ENCODE measurements at regions not wholly inside any gene's neighbourhood (a gene's known extent, or its start where the extent isn't known, plus 50 kb on each side); places are given as distances from the start of the nearest gene placed in this dataset.
"Not testable (repeated sequence)": the region's sequence is repeated elsewhere in the genome, so short reads cannot be mapped to it uniquely, and the experiment has no call there.

GRCh38 chr3:82165266-82165665 is 403.8 kb upstream of the GBE1 start:
- DNase-seq (ENCODE audit: low read depth), result no peak

DNA sequence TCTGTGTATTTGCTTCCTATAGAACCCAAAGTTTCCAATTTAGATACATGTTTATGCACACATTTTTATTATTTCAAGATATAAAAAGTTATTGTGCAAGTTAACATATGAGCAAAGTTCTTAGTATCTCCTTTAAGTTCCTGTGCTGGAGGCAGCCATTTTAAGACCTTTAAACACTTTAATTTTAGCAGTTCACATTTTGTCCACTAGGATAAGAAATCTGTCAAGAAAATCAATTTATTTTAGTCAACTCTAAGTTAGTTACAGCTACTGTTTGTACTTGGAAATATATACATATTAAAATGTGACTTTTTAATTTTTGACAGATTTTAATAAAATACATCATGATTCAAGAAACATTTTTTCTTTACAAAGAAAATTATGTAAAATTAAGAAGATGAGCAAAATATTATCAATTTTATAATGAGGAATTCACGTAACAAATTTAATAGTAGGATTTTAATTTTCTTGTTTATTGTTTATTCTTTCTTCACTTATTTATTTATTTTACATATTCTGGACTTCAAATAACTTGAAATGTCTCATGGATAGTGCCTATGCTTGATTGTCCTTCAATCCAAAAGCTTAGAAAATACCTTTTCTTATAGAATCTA is 402.6 kb upstream of the GBE1 start:
- no peak for DNase-seq (ENCODE audit: low read depth)

GRCh38 chr3:82157952-82158351 is 396.5 kb upstream of the GBE1 start:
- no peak for DNase-seq (ENCODE audit: low read depth)

DNA sequence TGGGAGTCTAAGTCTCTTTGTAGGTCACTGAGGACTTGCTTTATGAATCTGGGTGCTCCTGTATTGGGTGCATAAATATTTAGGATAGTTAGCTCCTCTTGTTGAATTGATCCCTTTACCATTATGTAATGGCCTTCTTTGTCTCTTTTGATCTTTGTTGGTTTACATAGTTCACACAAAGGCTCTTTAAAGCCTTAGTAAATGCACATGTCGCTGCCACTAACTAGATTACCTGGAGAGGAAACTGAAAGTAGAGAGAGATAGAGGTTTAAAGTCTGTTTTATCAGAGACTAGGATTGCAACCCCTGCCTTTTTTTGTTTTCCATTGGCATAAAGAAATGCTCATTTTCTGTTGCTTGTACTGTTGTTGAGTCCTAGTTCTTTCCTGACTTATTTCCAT is 392.4 kb upstream of the GBE1 start:
- DNase-seq (ENCODE audit: low read depth), result not testable (repeated sequence)

DNA sequence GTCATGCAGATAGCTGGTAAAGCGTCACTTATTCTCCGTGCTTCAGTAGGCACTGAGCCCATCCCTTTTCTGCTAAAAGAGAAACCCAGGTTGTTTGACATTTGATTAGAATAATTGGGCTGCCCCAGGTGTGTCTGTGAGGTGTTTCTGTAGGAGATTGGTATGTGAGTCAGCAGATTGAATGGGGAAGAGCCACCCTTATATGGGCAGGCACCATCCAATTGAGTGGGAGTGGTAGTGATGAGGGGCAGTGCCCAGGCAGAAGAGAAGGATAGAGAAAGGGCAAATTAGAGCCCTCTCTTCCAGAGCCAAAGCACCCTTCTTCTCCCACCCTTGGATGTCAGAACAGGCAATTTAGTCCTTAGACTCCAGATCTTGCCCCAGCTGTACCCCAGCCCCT is 384.3 kb upstream of the GBE1 start:
- DNase-seq (ENCODE audit: low read depth), result no peak

GRCh38 chr3:82144811-82145210 is 383.4 kb upstream of the GBE1 start:
- DNase-seq (ENCODE audit: low read depth), result no peak

- no peak for DNase-seq (ENCODE audit: low read depth)
Measured at GRCh38 chr3:82143661-82144412, 382.4 kb upstream of the GBE1 start.

GRCh38 chr3:82141592-82141991 is 380.1 kb upstream of the GBE1 start:
- no peak for DNase-seq (ENCODE audit: low read depth)

GRCh38 chr3:82137861-82138260 is 376.4 kb upstream of the GBE1 start:
- no peak for DNase-seq (ENCODE audit: low read depth)

DNA sequence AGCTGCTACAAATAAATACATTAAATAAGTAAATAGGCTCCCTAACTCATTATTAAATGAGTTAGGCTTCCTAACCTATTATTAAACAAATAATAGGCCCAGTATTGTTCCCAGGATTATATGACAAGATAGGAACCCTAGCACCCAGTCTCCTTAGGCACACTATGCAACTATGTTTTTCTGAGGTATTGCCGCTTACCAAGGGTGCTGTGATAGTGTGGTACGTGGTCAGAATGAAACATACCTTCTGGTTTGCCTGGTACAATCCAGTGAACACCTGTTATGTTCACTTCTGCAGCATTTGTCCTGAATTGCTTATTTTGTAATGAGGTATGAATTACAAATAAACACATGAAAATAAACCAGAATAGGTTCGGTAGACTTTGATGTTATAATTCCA is 375.6 kb upstream of the GBE1 start:
- no peak for DNase-seq (ENCODE audit: low read depth)

- peak; percentile 3 for DNase-seq (ENCODE audit: low read depth)
Measured at GRCh38 chr3:82133070-82133606, 371.7 kb upstream of the GBE1 start.

GRCh38 chr3:82132210-82133069 is 371.0 kb upstream of the GBE1 start:
- no peak for DNase-seq (ENCODE audit: low read depth)

GRCh38 chr3:82130046-82130445 is 368.6 kb upstream of the GBE1 start:
- DNase-seq (ENCODE audit: low read depth), result no peak

GRCh38 chr3:82129221-82129801 is 367.9 kb upstream of the GBE1 start:
- no peak for DNase-seq (ENCODE audit: low read depth)

GRCh38 chr3:82128271-82128670 is 366.8 kb upstream of the GBE1 start:
- DNase-seq (ENCODE audit: low read depth), result no peak

DNA sequence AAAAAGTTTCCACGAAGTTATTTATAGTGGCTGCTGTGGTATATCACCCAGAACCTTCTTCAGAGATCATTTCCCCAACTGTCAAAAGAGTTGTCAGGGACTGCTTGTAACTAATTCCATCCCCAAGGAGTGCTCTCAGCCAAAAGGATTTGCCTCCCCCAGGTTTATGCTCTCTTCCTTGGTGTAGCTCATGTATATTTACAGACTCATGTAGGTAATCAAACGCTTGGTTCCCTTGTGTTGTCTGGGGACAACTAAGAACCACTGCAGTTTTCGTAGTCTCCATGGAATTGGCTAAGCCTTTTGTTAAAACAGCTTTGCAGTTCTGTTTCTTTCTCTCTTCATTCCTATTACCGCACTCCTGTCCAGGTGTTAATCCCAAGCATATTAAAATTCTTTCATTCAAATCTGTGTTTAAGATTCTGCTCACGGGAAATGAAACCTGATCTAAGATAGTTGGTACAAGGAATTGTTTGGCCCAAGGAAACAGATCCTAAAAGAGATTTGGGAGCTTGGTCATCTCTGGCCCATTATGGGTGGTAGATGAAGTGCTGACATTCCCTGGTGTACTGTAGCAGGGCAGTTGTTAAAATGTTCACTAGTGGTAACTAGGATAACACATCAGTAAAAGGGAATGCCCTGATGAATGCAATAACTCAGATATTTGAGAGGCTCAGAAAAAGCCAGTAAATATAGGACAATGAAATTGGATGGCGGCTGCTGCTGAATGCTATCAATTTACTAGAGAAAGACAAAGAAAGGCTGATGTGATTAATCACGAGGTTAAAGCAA is 361.3 kb upstream of the GBE1 start:
- DNase-seq (ENCODE audit: low read depth), result no peak

DNA sequence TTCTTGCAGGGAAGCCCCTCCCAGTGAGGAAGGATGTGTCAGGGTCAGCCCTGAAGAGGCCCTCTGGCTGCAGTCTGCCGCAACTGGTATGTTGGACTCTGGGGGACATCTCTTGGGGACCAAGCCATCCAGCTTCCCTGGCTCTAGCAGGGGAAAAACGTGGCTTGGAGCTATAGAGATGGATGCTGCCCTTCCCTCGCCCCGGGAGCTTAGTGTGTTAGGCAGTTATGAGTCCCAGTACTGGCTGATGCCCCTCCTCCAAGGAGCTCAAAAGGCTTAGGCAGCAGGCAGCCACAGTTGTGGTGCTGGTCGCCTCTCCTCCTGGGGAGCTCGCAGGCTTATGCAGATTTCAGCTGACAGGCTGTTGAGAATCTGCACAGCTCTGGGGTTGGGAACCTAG is 353.1 kb upstream of the GBE1 start:
- DNase-seq (ENCODE audit: low read depth), result no peak

- not testable (repeated sequence) for DNase-seq (ENCODE audit: low read depth)
Measured at GRCh38 chr3:82110721-82111120, 349.3 kb upstream of the GBE1 start.

GRCh38 chr3:82103241-82103640 is 341.8 kb upstream of the GBE1 start:
- DNase-seq (ENCODE audit: low read depth), result no peak

- peak; percentile 15 for DNase-seq (ENCODE audit: low read depth)
Measured at GRCh38 chr3:82100378-82100777, 338.9 kb upstream of the GBE1 start.

- DNase-seq (ENCODE audit: low read depth), result no peak
Measured at GRCh38 chr3:82093641-82094040, 332.2 kb upstream of the GBE1 start.

DNA sequence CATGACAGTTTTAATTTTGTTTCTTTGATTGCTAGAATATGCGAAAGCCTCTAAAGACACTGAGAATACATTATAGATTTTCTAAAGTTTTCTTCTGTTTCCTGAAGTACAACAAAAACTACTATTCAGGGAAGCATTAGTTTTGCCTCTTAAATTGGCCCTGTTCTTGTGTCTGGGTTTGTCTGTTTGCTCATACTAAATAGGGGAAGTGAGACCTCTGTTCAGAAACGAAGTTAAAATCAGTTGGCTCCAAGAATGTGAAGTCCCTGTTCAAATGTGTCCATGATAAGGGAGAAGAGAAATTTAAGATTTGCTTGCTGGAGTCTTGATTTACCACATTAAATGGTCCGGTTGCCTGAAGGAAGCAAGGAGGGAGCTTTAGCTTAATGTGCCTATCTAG is 327.3 kb upstream of the GBE1 start:
- no peak for DNase-seq (ENCODE audit: low read depth)
